ENCODE measurements at regions not wholly inside any gene's neighbourhood (a gene's known extent, or its start where the extent isn't known, plus 50 kb on each side); places are given as distances from the start of the nearest gene placed in this dataset.
"Not testable (repeated sequence)": the region's sequence is repeated elsewhere in the genome, so short reads cannot be mapped to it uniquely, and the experiment has no call there.

GRCh38 chr4:18167831-18168230 is 146.3 kb upstream of the LCORL start:
- no peak for DNase-seq (ENCODE audit: low read depth)

- no peak for DNase-seq (ENCODE audit: low read depth)
These were observed 145.4 kb upstream of the LCORL start for GRCh38 chr4:18166925-18167324.

GRCh38 chr4:18162453-18162852 is 140.9 kb upstream of the LCORL start:
- DNase-seq (ENCODE audit: low read depth): no peak

GRCh38 chr4:18159117-18159912 is 137.8 kb upstream of the LCORL start:
- not testable (repeated sequence) for DNase-seq (ENCODE audit: low read depth)

- no peak for DNase-seq (ENCODE audit: low read depth)
These were observed 133.8 kb upstream of the LCORL start for GRCh38 chr4:18155067-18156041.

- DNase-seq (ENCODE audit: low read depth): no peak
These were observed 116.6 kb upstream of the LCORL start for GRCh38 chr4:18138076-18138665.

GRCh38 chr4:18134111-18134510 is 112.6 kb upstream of the LCORL start:
- DNase-seq (ENCODE audit: low read depth): no peak

- no peak for DNase-seq (ENCODE audit: low read depth)
These were observed 108.7 kb upstream of the LCORL start for GRCh38 chr4:18130256-18130655.

- no peak for DNase-seq (ENCODE audit: low read depth)
These were observed 106.7 kb upstream of the LCORL start for GRCh38 chr4:18128241-18128640.

GRCh38 chr4:18127030-18127429 is 105.5 kb upstream of the LCORL start:
- no peak for DNase-seq (ENCODE audit: low read depth)

- no peak for DNase-seq (ENCODE audit: low read depth)
These were observed 92.3 kb upstream of the LCORL start for GRCh38 chr4:18113710-18114331.

- DNase-seq (ENCODE audit: low read depth): no peak
These were observed 89.5 kb upstream of the LCORL start for GRCh38 chr4:18111081-18111480.

- DNase-seq (ENCODE audit: low read depth): no peak
These were observed 88.5 kb upstream of the LCORL start for GRCh38 chr4:18110099-18110498.

- DNase-seq (ENCODE audit: low read depth): no peak
These were observed 88.1 kb upstream of the LCORL start for GRCh38 chr4:18109676-18110075.

- DNase-seq (ENCODE audit: low read depth): not testable (repeated sequence)
These were observed 86.4 kb upstream of the LCORL start for GRCh38 chr4:18107848-18108528.

GRCh38 chr4:18106620-18107019 is 85.1 kb upstream of the LCORL start:
- DNase-seq (ENCODE audit: low read depth): no peak

- DNase-seq (ENCODE audit: low read depth): no peak
These were observed 83.8 kb upstream of the LCORL start for GRCh38 chr4:18105030-18106011.

- DNase-seq (ENCODE audit: low read depth): no peak
These were observed 82.5 kb upstream of the LCORL start for GRCh38 chr4:18103876-18104605.

- DNase-seq (ENCODE audit: low read depth): no peak
These were observed 79.1 kb upstream of the LCORL start for GRCh38 chr4:18100657-18101056.
